SK-N-SH treated with all-trans-retinoic acid at 6 μM for 48 hours (cell line): ENCODE measurements at regions not wholly inside any gene's neighbourhood (a gene's known extent, or its start where the extent isn't known, plus 50 kb on each side); places are given as distances from the start of the nearest gene placed in this dataset.

Experiments used
- ARNTL ChIP-seq: fragments of 450-650 bp; formaldehyde crosslinking; IDR thresholded peaks from 2 replicates; pipeline ENCODE4 v1.5.0; 2020; ENCODE audit warnings: low read depth, mild to moderate bottlenecking, moderate library complexity, borderline replicate concordance
- BACH2 ChIP-seq: fragments of 250-450 bp; sonication (Bioruptor Pico); IDR thresholded peaks from 2 replicates; pipeline ENCODE4 v1.9.0; 2021; ENCODE audit warnings: mild to moderate bottlenecking, borderline replicate concordance
- ESRRG ChIP-seq: fragments of 250-450 bp; sonication (Bioruptor Pico); IDR thresholded peaks from 2 replicates; pipeline ENCODE4 v1.6.1; 2021; ENCODE audit warnings: mild to moderate bottlenecking
- GLIS3 ChIP-seq: fragments of 250-450 bp; sonication (Bioruptor Pico); IDR thresholded peaks from 2 replicates; pipeline ENCODE4 v1.5.0; 2020; ENCODE audit warnings: mild to moderate bottlenecking, moderate library complexity
- ISL1 ChIP-seq: fragments of 250-450 bp; sonication (Bioruptor Pico); IDR thresholded peaks from 2 replicates; pipeline ENCODE4 v2.1.2; 2022; ENCODE audit warnings: mild to moderate bottlenecking, moderate library complexity
- PATZ1 ChIP-seq: fragments of 250-450 bp; sonication (Bioruptor Pico); IDR thresholded peaks from 2 replicates; pipeline ENCODE4 v1.8.0; 2020; ENCODE audit warnings: mild to moderate bottlenecking, moderate library complexity, borderline replicate concordance
- POU6F1 ChIP-seq: fragments of 250-450 bp; sonication (Bioruptor Pico); IDR thresholded peaks from 2 replicates; pipeline ENCODE4 v1.8.0; 2021; ENCODE audit warnings: low read depth, mild to moderate bottlenecking, moderate library complexity, borderline replicate concordance
- ZC3H10 ChIP-seq: fragments of 250-450 bp; sonication (Bioruptor Pico); IDR thresholded peaks from 2 replicates; pipeline ENCODE4 v1.5.1; 2021; ENCODE audit warnings: mild to moderate bottlenecking, moderate library complexity
- ZFP3 ChIP-seq: fragments of 250-450 bp; sonication (Bioruptor Pico); IDR thresholded peaks from 2 replicates; pipeline ENCODE4 v1.5.0; 2020; ENCODE audit warnings: mild to moderate bottlenecking, moderate library complexity
- ZFP30 ChIP-seq: fragments of 450-650 bp; formaldehyde crosslinking; IDR thresholded peaks from 2 replicates; pipeline ENCODE4 v1.5.0; 2022; ENCODE audit warnings: mild to moderate bottlenecking, moderate library complexity
- ZNF565 ChIP-seq: fragments of 450-650 bp; formaldehyde crosslinking; conservative IDR thresholded peaks from 2 replicates; pipeline ENCODE4 v1.5.0; 2020; ENCODE audit warnings: low read depth, mild to moderate bottlenecking, moderate library complexity
- ZNF8 ChIP-seq: fragments of 450-650 bp; formaldehyde crosslinking; IDR thresholded peaks from 2 replicates; pipeline ENCODE4 v1.5.0; 2020; ENCODE audit warnings: mild to moderate bottlenecking, moderate library complexity
- TF ChIP-seq, protein P1 (sequence below): fragments of 250-450 bp; sonication (Bioruptor Pico); IDR thresholded peaks from 2 replicates; pipeline ENCODE4 v1.5.1; 2020; ENCODE audit warnings: low read depth, mild to moderate bottlenecking, moderate library complexity

- TF ChIP-seq ZFP30 (CRISPR knock-in tag) (no peak), BACH2 (no peak), ZNF565 (CRISPR knock-in tag) (no peak), ARNTL (no peak), ESRRG (no peak), PATZ1 (CRISPR knock-in tag) (no peak), GLIS3 (no peak), POU6F1 (CRISPR knock-in tag) (no peak), ZNF8 (CRISPR knock-in tag) (no peak), ZC3H10 (no peak), ZFP3 (no peak), ISL1 (no peak)
- TF ChIP-seq, protein P1, sequence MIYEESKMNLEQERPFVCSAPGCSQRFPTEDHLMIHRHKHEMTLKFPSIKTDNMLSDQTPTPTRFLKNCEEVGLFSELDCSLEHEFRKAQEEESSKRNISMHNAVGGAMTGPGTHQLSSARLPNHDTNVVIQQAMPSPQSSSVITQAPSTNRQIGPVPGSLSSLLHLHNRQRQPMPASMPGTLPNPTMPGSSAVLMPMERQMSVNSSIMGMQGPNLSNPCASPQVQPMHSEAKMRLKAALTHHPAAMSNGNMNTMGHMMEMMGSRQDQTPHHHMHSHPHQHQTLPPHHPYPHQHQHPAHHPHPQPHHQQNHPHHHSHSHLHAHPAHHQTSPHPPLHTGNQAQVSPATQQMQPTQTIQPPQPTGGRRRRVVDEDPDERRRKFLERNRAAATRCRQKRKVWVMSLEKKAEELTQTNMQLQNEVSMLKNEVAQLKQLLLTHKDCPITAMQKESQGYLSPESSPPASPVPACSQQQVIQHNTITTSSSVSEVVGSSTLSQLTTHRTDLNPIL (CRISPR knock-in tag), result no peak
These were observed 290.7 kb upstream of the BCHE start for GRCh38 chr3:166127969-166128368.
